ENCODE measurements at regions not wholly inside any gene's neighbourhood (a gene's known extent, or its start where the extent isn't known, plus 50 kb on each side); places are given as distances from the start of the nearest gene placed in this dataset.

GRCh38 chr13:47418206-47418920, 521.5 kb upstream of the HTR2A start:
- DNase-seq, result no peak

- no peak for DNase-seq
Observed at GRCh38 chr13:47417485-47417884, 520.6 kb upstream of the HTR2A start.

DNA sequence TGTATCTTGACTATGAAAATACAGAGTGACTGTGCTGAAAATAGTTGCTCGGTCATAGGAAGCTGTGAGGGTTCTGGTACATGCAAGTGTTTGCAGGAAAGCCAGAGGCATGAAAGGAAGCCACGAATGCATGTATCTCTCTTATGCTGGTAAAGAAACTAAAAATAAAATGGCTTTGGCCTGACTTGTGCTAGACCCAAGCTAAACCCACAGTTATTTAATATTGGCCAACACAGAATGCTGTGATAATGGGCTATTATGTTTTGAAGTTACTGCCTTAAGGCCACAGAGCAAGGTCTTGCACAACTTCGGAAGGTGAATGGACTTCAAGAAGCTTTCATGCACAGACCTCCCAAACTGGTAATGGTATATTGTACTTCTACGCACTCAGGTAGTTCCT, 518.2 kb upstream of the HTR2A start:
- DNase-seq, result no peak

DNA sequence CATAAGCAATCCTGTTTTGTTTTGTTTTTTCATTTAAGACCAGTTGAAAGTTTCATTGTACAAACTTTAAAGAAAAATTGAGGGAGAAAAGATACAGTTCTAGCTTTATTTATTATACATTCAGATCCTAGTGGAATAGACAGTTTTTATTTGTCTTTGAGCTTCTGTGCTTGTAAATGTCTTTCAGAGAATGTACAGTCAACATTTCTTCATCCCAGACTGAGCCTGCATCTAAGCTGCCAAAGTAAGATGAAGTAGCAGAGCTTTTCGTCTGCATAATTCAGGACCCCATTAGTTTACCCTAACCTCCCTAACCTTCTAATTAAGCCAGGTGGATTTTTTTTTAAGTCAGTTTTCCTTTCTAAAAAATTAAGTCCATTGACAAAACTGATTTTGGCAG, 516.7 kb upstream of the HTR2A start:
- DNase-seq, result no peak

- DNase-seq, result no peak
Observed at GRCh38 chr13:47413112-47413511, 516.3 kb upstream of the HTR2A start.

DNA sequence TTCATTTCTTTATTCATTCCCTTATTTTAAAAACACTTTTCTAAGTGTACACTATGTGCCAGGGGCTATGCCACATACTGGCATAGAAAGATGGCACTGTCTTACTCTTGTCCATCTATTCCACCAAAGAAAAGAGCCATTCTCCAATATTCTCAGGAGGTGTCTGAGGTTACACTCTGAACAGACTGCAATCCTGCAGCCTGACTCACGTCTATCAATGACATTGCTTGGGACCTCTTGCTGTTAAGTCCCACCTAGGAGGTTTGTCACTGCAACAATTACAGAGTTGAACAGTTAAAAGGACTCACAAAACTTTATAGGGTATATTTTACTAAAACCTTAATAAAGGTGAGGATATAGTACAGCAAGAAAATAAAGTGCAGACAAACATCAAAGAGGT, 512.9 kb upstream of the HTR2A start:
- no peak for DNase-seq

- DNase-seq, result no peak
Observed at GRCh38 chr13:47408546-47409319, 511.9 kb upstream of the HTR2A start.

DNA sequence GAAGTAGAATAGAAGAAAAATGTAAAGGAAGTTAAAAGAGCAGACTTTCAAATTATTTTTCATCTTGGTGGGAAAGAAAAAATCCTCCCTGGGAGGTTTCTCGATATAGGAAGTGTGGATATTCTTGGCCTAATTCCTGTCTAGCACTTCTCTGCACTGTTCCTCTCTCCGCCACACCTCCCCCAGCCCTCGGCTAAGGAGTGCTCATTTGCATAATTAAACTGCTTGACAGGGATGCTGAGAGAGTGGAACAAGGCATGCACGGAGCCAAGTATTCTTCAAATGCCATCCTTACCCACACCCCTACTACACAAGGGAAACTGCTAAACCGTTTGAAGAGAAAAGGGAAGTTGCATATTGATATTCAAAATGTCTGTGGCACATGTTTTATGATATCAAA, 511.0 kb upstream of the HTR2A start:
- DNase-seq, result no peak

- DNase-seq, result no peak
Observed at GRCh38 chr13:47399599-47399998, 502.7 kb upstream of the HTR2A start.

- DNase-seq, result no peak
Observed at GRCh38 chr13:47397739-47398138, 500.9 kb upstream of the HTR2A start.

- no peak for DNase-seq
Observed at GRCh38 chr13:47396915-47397314, 500.1 kb upstream of the HTR2A start.

DNA sequence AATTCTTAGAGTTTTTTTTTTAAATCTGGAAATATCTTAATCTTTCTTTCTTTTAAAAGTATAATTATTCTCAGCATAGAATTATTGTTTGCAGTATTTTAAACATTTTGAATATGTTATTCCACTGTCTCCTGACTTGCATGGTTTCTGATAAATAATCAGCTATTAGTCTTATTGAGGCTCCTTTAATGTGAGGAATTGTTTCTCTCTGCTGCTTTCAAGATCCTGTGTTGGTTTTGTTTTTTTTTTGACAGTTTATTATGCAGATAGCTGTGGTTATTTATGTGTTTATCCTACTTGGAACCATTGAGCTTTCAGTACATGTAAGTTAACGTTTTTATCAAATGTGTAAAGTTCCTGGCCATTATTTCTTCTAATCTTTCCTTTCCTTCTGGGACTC, 477.9 kb upstream of the HTR2A start:
- no peak for DNase-seq

GRCh38 chr13:47372751-47373150, 475.9 kb upstream of the HTR2A start:
- DNase-seq, result no peak

DNA sequence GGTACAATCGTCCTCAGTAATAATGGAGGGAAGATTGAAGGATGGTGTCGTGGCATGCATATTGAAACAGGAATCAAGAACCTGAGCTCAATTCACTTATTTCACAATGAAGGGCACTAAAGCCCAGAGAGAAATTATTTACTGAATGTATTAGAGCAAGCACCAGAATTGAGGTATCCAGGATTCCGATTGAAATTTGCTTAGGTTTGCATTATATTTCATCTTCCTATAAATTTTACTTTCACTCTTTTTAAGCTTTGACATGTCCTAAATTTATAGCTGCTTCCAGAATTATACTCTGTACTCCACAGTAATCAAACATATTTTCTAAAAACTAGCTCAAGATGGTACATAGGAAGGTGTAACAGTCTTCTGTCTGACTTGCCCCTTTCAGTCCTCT, 454.9 kb upstream of the HTR2A start:
- DNase-seq, result no peak

DNA sequence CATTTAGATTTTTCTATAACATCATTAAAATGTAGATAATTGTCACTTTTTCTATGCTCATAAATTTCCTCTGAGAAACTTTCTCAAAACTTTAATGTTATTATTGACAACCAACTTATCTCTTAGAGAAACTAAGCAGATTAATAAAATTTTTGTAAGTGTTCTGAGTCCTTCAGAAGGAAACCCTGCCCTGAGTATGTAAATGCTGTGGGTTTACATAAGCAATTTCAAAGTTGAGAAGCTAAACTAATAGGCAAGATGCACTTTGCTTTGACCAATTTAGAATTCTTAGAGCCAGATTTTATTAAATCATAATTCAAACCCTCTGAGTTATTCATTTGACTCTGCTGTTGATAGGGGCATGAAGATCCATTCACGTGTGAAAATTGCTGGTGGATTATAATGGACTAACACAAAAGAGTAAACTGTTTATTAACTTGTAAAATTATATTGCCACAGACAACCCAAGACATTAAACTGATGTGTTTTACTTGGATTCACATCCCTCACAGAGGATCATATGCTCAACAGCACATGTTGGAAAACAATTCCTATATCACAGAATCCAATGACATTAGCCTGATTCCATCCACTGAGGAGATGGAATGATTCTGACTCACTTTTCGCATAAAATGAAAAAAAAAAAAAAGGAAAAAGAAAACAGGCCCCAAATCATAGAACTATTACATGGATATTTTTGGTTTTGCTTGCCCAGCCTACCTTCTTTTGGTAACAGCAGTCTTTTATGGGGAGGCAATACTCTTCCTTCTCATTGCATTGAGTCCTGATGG, 453.7 kb upstream of the HTR2A start:
- DNase-seq, result no peak

DNA sequence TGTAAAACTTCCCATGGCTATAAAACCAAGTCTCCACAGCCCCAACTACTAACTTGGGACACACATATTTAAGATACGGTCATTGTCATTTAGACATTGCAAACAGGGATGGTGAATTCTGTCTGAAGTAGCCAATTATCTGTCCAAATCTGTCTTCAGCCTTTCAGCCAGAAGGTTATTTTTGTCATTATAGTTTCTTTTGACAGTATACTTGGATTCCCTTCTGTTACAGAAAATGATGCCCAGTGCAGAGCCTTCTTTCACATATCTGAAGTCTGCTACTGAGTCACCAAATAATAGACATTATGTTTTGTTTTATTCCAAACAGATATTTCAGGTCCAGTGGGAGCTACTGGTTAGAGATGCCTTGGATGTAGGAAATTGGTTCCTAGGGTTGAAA, 452.4 kb upstream of the HTR2A start:
- no peak for DNase-seq

DNA sequence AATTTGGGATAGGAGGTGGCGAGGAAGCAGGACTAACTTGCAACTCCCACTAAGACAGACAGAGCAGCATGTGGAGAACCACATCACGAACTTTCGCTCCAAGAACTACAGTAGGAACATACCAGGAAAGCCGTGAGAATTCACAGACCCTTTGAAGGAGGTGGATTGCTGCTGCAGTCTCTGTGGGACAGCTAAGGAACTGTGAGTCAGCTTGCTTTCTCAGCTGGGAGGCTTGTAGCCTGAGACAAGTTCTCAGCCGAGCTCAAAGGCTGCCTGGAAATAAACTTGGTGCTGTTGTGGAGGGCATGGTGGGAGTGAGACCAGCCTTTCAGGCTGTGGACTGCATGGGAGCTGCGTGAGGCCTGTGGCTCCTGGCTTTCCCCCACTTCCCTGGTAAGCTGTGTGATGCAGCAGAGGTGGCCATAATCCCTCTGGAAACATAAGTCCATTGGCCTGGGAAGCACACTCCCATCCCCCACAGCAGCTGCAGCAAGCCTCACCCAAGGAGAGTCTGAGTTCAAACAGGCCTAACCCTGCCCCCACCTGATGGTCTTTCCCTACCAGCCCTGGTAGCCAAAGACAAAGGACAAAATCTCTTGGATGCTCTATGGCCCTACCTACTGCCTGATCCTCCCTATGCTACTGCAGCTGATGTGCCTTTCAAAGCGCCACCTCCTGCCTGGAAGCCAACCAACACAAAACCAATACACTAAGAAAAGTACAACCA, 441.1 kb upstream of the HTR2A start:
- DNase-seq, result no peak

GRCh38 chr13:47334173-47334572, 437.3 kb upstream of the HTR2A start:
- no peak for DNase-seq

- no peak for DNase-seq
Observed at GRCh38 chr13:47332149-47332548, 435.3 kb upstream of the HTR2A start.

- DNase-seq, result no peak
Observed at GRCh38 chr13:47330031-47330430, 433.2 kb upstream of the HTR2A start.

- DNase-seq, result no peak
Observed at GRCh38 chr13:47327861-47328260, 431.0 kb upstream of the HTR2A start.

- no peak for DNase-seq
Observed at GRCh38 chr13:47326061-47326460, 429.2 kb upstream of the HTR2A start.

DNA sequence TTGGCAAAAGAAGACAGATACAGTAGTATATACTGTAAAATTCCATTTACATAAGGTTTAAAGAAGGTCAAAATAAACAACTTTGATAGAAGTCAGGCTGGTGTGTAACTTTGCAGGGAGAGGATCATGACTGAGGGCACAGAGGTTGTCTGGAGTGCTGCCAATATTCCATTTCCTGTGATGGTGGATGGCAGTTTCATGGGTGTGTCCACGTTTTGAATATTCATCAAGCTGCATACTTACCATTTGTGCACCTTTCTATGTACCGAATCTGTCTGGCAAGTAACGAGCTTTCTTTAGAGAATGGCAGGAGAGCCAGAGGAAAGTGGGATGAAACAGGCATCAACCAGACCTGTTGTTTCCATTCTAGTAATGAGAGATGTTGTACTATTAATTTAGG, 420.5 kb upstream of the HTR2A start:
- DNase-seq, result no peak

All from CD4-positive, alpha-beta T cell treated with Interferon alpha-2 for 1 hour (primary cell).